Spleen (tissue), 7 donors: ENCODE measurements at regions not wholly inside any gene's neighbourhood (a gene's known extent, or its start where the extent isn't known, plus 50 kb on each side); places are given as distances from the start of the nearest gene placed in this dataset.

Experiments
- POLR2A ChIP-seq, 3 donors: fragments of 450-650 bp; IDR thresholded peaks; one replicate each; pipeline ENCODE4 v1.5.1; 2017; ENCODE audit warnings: antibody characterized with exemption in 3 of 3, mild to moderate bottlenecking in 1 of 3
- TF ChIP-seq, protein P1 (sequence below), 11 experiments: fragments of 200-600 bp in 7 of 11; fragments of 450-650 bp in 4 of 11; sonication (generic) in 4 of 11; IDR thresholded peaks in 8 of 11; conservative IDR thresholded peaks in 3 of 11; 1 replicate in 7 of 11; 2 replicates in 4 of 11; pipeline versions ENCODE4 v1.4.0 to v1.8.0; 2016 to 2021; ENCODE audit warnings: antibody characterized with exemption in 11 of 11, inconsistent platforms in 4 of 11, mild to moderate bottlenecking in 1 of 11
- donor health status: DM: no; HTN: no; CAD: no; lungs with moderate emphysema.
- donor health status: DM: no; HTN: no; CAD: no.
- donor health status: DM: no; HTN: no; CAD: no.

DNA sequence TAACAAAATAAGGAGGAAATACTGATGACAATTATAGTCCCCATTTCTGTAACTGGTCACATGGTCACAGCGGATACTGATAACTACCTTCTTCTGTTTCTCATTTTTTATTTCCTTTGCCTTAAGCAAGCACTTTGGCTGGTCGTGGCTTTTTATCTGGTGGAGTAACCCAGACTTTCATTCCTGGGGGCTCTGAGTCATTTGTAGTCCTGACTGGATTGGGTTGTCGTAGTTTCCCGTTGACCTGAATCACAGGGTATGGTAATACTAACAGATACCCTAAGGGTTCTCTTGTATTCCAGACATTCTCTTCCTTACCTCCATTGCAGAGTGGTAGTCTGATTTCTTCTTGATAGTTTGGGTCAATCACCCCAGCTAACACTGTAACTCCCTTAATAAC is 500.3 kb upstream of the ADGRB3 start:
- TF ChIP-seq, protein P1, sequence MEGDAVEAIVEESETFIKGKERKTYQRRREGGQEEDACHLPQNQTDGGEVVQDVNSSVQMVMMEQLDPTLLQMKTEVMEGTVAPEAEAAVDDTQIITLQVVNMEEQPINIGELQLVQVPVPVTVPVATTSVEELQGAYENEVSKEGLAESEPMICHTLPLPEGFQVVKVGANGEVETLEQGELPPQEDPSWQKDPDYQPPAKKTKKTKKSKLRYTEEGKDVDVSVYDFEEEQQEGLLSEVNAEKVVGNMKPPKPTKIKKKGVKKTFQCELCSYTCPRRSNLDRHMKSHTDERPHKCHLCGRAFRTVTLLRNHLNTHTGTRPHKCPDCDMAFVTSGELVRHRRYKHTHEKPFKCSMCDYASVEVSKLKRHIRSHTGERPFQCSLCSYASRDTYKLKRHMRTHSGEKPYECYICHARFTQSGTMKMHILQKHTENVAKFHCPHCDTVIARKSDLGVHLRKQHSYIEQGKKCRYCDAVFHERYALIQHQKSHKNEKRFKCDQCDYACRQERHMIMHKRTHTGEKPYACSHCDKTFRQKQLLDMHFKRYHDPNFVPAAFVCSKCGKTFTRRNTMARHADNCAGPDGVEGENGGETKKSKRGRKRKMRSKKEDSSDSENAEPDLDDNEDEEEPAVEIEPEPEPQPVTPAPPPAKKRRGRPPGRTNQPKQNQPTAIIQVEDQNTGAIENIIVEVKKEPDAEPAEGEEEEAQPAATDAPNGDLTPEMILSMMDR (IDR thresholded peaks at IDR 0.05 in 8 of 11, conservative IDR thresholded peaks at IDR 0.05 in 3 of 11): no peak
- TF ChIP-seq POLR2A (IDR thresholded peaks at IDR 0.05): no peak
